ENCODE measurements at regions not wholly inside any gene's neighbourhood (a gene's known extent, or its start where the extent isn't known, plus 50 kb on each side); places are given as distances from the start of the nearest gene placed in this dataset.

GRCh38 chr4:19002170-19002569, 980.6 kb upstream of the LCORL start:
- Histone ChIP-seq H3K9me3 (peaks cover 0 to 17% (median 2%) of the 10 kb centered on the region in 12 donors), H3K27ac (no peak overlapping the region), H3K4me3 (no peak overlapping the region), H3K4me1 (no peaks in the 10 kb centered on the region), H3K36me3 (no peaks in the 10 kb centered on the region), H3K27me3 (no peaks in the 10 kb centered on the region)
- 67 to 71% (median 68%) methylated on average over 4 of the region's 4 CpGs for WGBS, 4 donors
- no peak for ATAC-seq
- TF ChIP-seq POLR2A (IDR thresholded peaks at IDR 0.05) (no peak), CTCF (IDR thresholded peaks at IDR 0.05) (no peak)
- intact Hi-C loops (cut with DNase I), result no loop called here
- DNase-seq, result no peak

GRCh38 chr4:18999595-18999994, 978.0 kb upstream of the LCORL start:
- H3K36me3 ChIP-seq, result no peaks in the 10 kb centered on the region
- TF ChIP-seq POLR2A (IDR thresholded peaks at IDR 0.05), result no peak
- no peak for TF ChIP-seq CTCF (IDR thresholded peaks at IDR 0.05)
- no peaks in the 10 kb centered on the region for H3K27me3 ChIP-seq
- H3K9me3 ChIP-seq, result peaks cover 0 to 17% (median 2%) of the 10 kb centered on the region in 12 donors
- no peak overlapping the region for H3K27ac ChIP-seq
- H3K4me3 ChIP-seq, result no peak overlapping the region
- no peak for ATAC-seq
- intact Hi-C loops (cut with DNase I), result no loop called here
- H3K4me1 ChIP-seq, result no peaks in the 10 kb centered on the region
- 89 to 96% (median 92%) methylated on average over 5 of the region's 5 CpGs for WGBS, 4 donors
- no peak for DNase-seq

- no peak overlapping the region for H3K27ac ChIP-seq
- DNase-seq (no peak), ATAC-seq (no peak)
- no peaks in the 10 kb centered on the region for H3K4me1 ChIP-seq
- no peak for TF ChIP-seq POLR2A (IDR thresholded peaks at IDR 0.05)
- no peak for TF ChIP-seq CTCF (IDR thresholded peaks at IDR 0.05)
- intact Hi-C loops (cut with DNase I), result no loop called here
- no peaks in the 10 kb centered on the region for H3K36me3 ChIP-seq
- no peak overlapping the region for H3K4me3 ChIP-seq
- 69 to 81% (median 78%) methylated on average over 4 of the region's 4 CpGs for WGBS, 4 donors
- no peaks in the 10 kb centered on the region for H3K27me3 ChIP-seq
- no peaks in the 10 kb centered on the region for H3K9me3 ChIP-seq
These were observed 959.7 kb upstream of the LCORL start for GRCh38 chr4:18981234-18981615.

GRCh38 chr4:18980516-18981233, 959.1 kb upstream of the LCORL start:
- DNase-seq, result no peak
- 82 to 87% (median 83%) methylated on average over 7 of the region's 7 CpGs for WGBS, 4 donors
- Histone ChIP-seq H3K4me1 (no peaks in the 10 kb centered on the region), H3K27ac (no peak overlapping the region), H3K9me3 (no peaks in the 10 kb centered on the region), H3K27me3 (no peaks in the 10 kb centered on the region), H3K4me3 (no peak overlapping the region), H3K36me3 (no peaks in the 10 kb centered on the region)
- intact Hi-C loops (cut with DNase I), result no loop called here
- no peak for ATAC-seq
- TF ChIP-seq CTCF (IDR thresholded peaks at IDR 0.05) (no peak), POLR2A (IDR thresholded peaks at IDR 0.05) (no peak)

All from heart left ventricle (tissue), 16 donors.